Kidney epithelial cell (primary cell): ENCODE measurements at regions not wholly inside any gene's neighbourhood (a gene's known extent, or its start where the extent isn't known, plus 50 kb on each side); places are given as distances from the start of the nearest gene placed in this dataset.

ENCODE experiments used
- DNase-seq: peaks from one replicate; pipeline ENCODE4 v3.0.0-alpha.2; 2010; ENCODE audit warnings: low read depth
- H3K27me3 ChIP-seq: 2 replicates; pipeline ENCODE4 v1.6.0; 2011; ENCODE audit warnings: low read length; ENCODE audit not compliant: control insufficient read depth, insufficient read depth
- H3K36me3 ChIP-seq: 2 replicates; pipeline ENCODE4 v1.5.1; 2011; ENCODE audit warnings: low read length; ENCODE audit not compliant: control insufficient read depth, insufficient read depth
- H3K4me3 ChIP-seq: 2 replicates; pipeline ENCODE4 v1.5.1; 2011; ENCODE audit warnings: low read depth, mild to moderate bottlenecking, control low read depth, low read length
- CTCF ChIP-seq: IDR thresholded peaks from 2 replicates; pipeline ENCODE4 v1.5.1; 2011; ENCODE audit warnings: mild to moderate bottlenecking, moderate library complexity, low read length, control low read depth, inconsistent platforms; ENCODE audit not compliant: insufficient read depth, poor library complexity, severe bottlenecking

GRCh38 chr1:14100444-14100843, 400.5 kb downstream of the PRDM2 start:
- H3K27me3 ChIP-seq: no peaks in the 10 kb centered on the region
- no peak for TF ChIP-seq CTCF
- no peak for DNase-seq
- no peaks in the 10 kb centered on the region for H3K36me3 ChIP-seq
- no peak overlapping the region for H3K4me3 ChIP-seq

- DNase-seq: no peak
- Histone ChIP-seq H3K27me3 (no peaks in the 10 kb centered on the region), H3K4me3 (no peak overlapping the region), H3K36me3 (no peaks in the 10 kb centered on the region)
- TF ChIP-seq CTCF: no peak
Measured at GRCh38 chr1:14100919-14101318, 400.9 kb downstream of the PRDM2 start.

GRCh38 chr1:14102180-14102579, 402.2 kb downstream of the PRDM2 start:
- Histone ChIP-seq H3K27me3 (no peaks in the 10 kb centered on the region), H3K4me3 (no peak overlapping the region), H3K36me3 (no peaks in the 10 kb centered on the region)
- no peak for DNase-seq
- TF ChIP-seq CTCF: no peak

- TF ChIP-seq CTCF: no peak
- H3K27me3 ChIP-seq: no peaks in the 10 kb centered on the region
- no peaks in the 10 kb centered on the region for H3K36me3 ChIP-seq
- H3K4me3 ChIP-seq: no peak overlapping the region
- no peak for DNase-seq
Measured at GRCh38 chr1:14103878-14104430, 404.0 kb downstream of the PRDM2 start.

- no peak for DNase-seq
- no peak for TF ChIP-seq CTCF
- H3K36me3 ChIP-seq: no peaks in the 10 kb centered on the region
- no peaks in the 10 kb centered on the region for H3K27me3 ChIP-seq
- no peak overlapping the region for H3K4me3 ChIP-seq
Measured at GRCh38 chr1:14106126-14106525, 406.1 kb downstream of the PRDM2 start.

GRCh38 chr1:14106679-14107313, 406.8 kb downstream of the PRDM2 start:
- no peak for DNase-seq
- TF ChIP-seq CTCF: no peak

More at GRCh38 chr1:14106679-14107313, 406.8 kb downstream of the PRDM2 start:
- Histone ChIP-seq H3K36me3 (no peaks in the 10 kb centered on the region), H3K4me3 (no peak overlapping the region), H3K27me3 (no peaks in the 10 kb centered on the region)
